Ascending aorta (tissue), 2 donors: ENCODE measurements at regions not wholly inside any gene's neighbourhood (a gene's known extent, or its start where the extent isn't known, plus 50 kb on each side); places are given as distances from the start of the nearest gene placed in this dataset.

Experiments used
- DNase-seq, 2 donors: peaks; one replicate each; pipeline ENCODE4 v3.0.0-alpha.2; 2019; ENCODE audit warnings: low spot score in 2 of 2
- H3K27ac ChIP-seq, 2 donors: fragments of 200-600 bp; sonication (generic); one replicate each; pipeline ENCODE4 v1.5.1; 2016 to 2017; ENCODE audit warnings: mild to moderate bottlenecking in 1 of 2
- H3K27me3 ChIP-seq: fragments of 200-600 bp; sonication (generic); one replicate; pipeline ENCODE4 v1.5.1; 2017
- H3K36me3 ChIP-seq, 2 donors: fragments of 200-600 bp; sonication (generic); one replicate each; pipeline ENCODE4 v1.5.1; 2016
- H3K4me1 ChIP-seq, 2 donors: fragments of 200-600 bp; sonication (generic); one replicate each; pipeline ENCODE4 v1.5.1; 2016 to 2017; ENCODE audit warnings: mild to moderate bottlenecking in 1 of 2
- H3K4me3 ChIP-seq, 2 donors: fragments of 200-600 bp; sonication (generic); one replicate each; pipeline ENCODE4 v1.5.1; 2016 to 2017; ENCODE audit warnings: mild to moderate bottlenecking in 1 of 2
- H3K9me3 ChIP-seq, 2 donors: fragments of 200-600 bp; sonication (generic); one replicate each; pipeline ENCODE4 v1.5.1; 2016
- intact Hi-C: fragments of 100-400 bp; cut with DNase I; formaldehyde crosslinking; loops from one replicate; pipeline ENCODE4 v1.15.1; 2023
- TF ChIP-seq, protein P1 (sequence below), 3 experiments: fragments of 200-600 bp in 2 of 3; fragments of 450-650 bp in 1 of 3; sonication (generic) in 2 of 3; IDR thresholded peaks; one replicate each; pipeline ENCODE4 v1.5.1; 2016 to 2019; ENCODE audit warnings: antibody characterized with exemption in 3 of 3, mild to moderate bottlenecking in 1 of 3, moderate library complexity in 1 of 3

GRCh38 chr7:136585954-136586670 is 282.3 kb upstream of the CHRM2 start:
- DNase-seq = no peak
- no peaks in the 10 kb centered on the region for H3K36me3 ChIP-seq
- H3K4me1 ChIP-seq = no peaks in the 10 kb centered on the region
- H3K9me3 ChIP-seq = no peaks in the 10 kb centered on the region
- intact Hi-C loops = no loop called here
- no peaks in the 10 kb centered on the region for H3K27me3 ChIP-seq
- no peak overlapping the region for H3K27ac ChIP-seq
- no peak overlapping the region for H3K4me3 ChIP-seq
- TF ChIP-seq, protein P1, sequence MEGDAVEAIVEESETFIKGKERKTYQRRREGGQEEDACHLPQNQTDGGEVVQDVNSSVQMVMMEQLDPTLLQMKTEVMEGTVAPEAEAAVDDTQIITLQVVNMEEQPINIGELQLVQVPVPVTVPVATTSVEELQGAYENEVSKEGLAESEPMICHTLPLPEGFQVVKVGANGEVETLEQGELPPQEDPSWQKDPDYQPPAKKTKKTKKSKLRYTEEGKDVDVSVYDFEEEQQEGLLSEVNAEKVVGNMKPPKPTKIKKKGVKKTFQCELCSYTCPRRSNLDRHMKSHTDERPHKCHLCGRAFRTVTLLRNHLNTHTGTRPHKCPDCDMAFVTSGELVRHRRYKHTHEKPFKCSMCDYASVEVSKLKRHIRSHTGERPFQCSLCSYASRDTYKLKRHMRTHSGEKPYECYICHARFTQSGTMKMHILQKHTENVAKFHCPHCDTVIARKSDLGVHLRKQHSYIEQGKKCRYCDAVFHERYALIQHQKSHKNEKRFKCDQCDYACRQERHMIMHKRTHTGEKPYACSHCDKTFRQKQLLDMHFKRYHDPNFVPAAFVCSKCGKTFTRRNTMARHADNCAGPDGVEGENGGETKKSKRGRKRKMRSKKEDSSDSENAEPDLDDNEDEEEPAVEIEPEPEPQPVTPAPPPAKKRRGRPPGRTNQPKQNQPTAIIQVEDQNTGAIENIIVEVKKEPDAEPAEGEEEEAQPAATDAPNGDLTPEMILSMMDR (IDR thresholded peaks at IDR 0.05) = no peak

DNA sequence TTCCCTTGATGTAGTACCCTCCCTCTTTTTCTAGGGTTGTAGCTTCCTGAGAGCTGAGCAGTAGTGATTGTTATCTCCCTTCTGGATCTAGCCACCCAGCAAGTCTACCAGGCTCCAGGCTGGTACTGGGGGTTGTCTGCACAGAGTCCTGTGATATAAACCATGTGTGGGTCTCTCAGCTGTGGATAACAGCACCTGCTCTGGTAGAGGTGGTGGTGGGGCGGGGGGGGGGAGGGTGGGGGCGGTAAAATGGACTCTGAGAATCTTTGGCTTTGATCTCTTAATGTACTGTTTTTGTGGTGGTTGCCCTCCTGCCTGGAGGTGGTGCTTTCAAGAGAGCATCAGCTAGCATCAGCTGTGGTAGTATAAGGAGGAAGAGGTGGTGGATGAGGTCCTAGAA is 302.0 kb upstream of the CHRM2 start:
- Histone ChIP-seq H3K36me3 (no peaks in the 10 kb centered on the region), H3K27me3 (no peaks in the 10 kb centered on the region), H3K9me3 (no peaks in the 10 kb centered on the region), H3K27ac (no peak overlapping the region), H3K4me3 (no peak overlapping the region), H3K4me1 (no peaks in the 10 kb centered on the region)
- no peak for DNase-seq
- intact Hi-C loops = no loop called here
- TF ChIP-seq, protein P1 (IDR thresholded peaks at IDR 0.05) = no peak

DNA sequence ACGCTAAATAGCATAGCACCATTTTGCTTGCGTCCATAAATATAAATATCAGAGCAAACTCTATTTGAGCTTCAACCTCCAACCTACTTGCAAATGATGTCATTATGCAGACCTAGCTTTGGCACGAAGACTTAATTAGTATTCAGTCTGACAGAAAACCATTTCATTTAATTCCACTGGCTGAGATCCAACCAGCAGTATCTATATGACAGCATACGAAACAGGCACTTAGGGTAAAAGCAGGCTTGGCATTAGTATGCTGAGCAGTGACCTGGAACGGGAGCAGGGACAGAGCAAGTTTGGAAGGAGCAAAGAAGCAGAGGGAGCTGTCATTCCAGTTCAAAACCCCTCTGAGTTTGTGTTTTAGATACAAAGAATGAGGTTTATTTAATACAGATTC is 312.5 kb upstream of the CHRM2 start:
- TF ChIP-seq, protein P1 (IDR thresholded peaks at IDR 0.05) = no peak
- intact Hi-C loops = no loop called here
- DNase-seq = no peak
- H3K27me3 ChIP-seq = no peaks in the 10 kb centered on the region
- no peaks in the 10 kb centered on the region for H3K36me3 ChIP-seq
- H3K9me3 ChIP-seq = no peaks in the 10 kb centered on the region
- H3K4me3 ChIP-seq = no peak overlapping the region
- H3K4me1 ChIP-seq = no peaks in the 10 kb centered on the region
- H3K27ac ChIP-seq = no peak overlapping the region

DNA sequence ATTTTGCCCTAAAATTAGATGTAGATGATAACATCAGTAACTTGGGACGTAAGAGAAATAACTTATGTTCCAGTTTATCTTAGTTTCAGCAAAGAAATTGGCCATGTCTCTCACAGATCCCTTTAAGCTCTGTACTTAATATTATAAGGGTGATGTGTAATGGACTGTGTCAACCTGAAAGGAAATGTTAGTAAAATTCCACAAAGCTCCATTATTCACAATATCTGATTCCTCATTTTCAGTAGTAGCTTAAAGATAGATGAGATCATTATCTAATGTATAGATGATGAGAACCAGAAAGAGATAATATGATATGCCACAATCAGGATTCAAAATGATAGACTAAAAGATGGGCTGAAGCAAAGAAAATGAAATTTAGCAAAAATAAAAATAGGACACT is 316.8 kb upstream of the CHRM2 start:
- Histone ChIP-seq H3K36me3 (no peaks in the 10 kb centered on the region), H3K27me3 (no peaks in the 10 kb centered on the region), H3K4me1 (no peaks in the 10 kb centered on the region), H3K4me3 (no peak overlapping the region), H3K9me3 (no peaks in the 10 kb centered on the region), H3K27ac (no peak overlapping the region)
- DNase-seq = no peak
- TF ChIP-seq, protein P1 (IDR thresholded peaks at IDR 0.05) = no peak
- intact Hi-C loops = no loop called here

DNA sequence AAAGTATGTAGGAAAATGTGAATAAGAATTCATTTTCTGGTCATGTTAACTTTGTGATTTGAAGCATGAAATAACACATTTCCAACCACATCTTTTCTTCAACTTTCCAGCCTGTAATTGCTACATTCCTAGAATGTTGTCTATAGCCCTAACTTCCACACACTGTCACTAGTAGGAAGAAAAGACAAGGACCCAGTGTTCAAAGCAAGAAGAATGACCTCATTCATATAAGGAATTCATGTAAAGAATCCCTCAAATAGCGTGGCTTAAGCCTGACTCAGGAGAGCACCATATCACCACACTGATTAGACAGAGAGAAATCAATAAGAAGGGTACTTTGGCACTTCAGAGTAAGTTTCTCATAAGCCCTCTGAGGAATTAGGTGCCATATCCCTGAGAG is 318.7 kb upstream of the CHRM2 start:
- TF ChIP-seq, protein P1 (IDR thresholded peaks at IDR 0.05) = no peak
- H3K27ac ChIP-seq = no peak overlapping the region
- no peak overlapping the region for H3K4me3 ChIP-seq
- H3K36me3 ChIP-seq = no peaks in the 10 kb centered on the region
- H3K9me3 ChIP-seq = no peaks in the 10 kb centered on the region
- H3K27me3 ChIP-seq = no peaks in the 10 kb centered on the region
- intact Hi-C loops = no loop called here
- H3K4me1 ChIP-seq = no peaks in the 10 kb centered on the region
- DNase-seq = no peak

GRCh38 chr7:136533732-136534131 is 334.7 kb upstream of the CHRM2 start:
- Histone ChIP-seq H3K4me1 (no peaks in the 10 kb centered on the region), H3K27ac (no peak overlapping the region), H3K9me3 (no peaks in the 10 kb centered on the region), H3K27me3 (no peaks in the 10 kb centered on the region), H3K4me3 (no peak overlapping the region), H3K36me3 (no peaks in the 10 kb centered on the region)
- DNase-seq = no peak
- TF ChIP-seq, protein P1 (IDR thresholded peaks at IDR 0.05) = no peak
- intact Hi-C loops = no loop called here
